ENCODE measurements at regions not wholly inside any gene's neighbourhood (a gene's known extent, or its start where the extent isn't known, plus 50 kb on each side); places are given as distances from the start of the nearest gene placed in this dataset.

DNA sequence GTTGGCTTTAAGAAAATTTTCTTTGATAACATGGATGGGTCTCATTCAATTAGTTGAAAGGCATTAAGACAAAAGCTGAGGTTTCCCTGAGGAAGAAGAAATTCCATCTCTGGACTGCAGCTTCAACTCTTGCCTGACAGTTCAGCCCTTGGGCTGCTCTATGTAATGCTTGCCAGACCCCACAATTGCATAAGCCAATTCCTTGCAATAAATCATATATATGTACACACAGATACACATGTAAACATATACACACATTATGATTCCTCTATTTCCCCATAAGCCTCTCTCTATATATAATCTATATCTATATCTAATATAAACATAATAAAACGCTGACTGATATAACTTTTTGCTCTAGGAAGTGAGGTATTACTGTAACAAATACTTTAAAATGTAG lies 301.5 kb upstream of the PRMT6 start (continued):
- TF ChIP-seq, protein P1, sequence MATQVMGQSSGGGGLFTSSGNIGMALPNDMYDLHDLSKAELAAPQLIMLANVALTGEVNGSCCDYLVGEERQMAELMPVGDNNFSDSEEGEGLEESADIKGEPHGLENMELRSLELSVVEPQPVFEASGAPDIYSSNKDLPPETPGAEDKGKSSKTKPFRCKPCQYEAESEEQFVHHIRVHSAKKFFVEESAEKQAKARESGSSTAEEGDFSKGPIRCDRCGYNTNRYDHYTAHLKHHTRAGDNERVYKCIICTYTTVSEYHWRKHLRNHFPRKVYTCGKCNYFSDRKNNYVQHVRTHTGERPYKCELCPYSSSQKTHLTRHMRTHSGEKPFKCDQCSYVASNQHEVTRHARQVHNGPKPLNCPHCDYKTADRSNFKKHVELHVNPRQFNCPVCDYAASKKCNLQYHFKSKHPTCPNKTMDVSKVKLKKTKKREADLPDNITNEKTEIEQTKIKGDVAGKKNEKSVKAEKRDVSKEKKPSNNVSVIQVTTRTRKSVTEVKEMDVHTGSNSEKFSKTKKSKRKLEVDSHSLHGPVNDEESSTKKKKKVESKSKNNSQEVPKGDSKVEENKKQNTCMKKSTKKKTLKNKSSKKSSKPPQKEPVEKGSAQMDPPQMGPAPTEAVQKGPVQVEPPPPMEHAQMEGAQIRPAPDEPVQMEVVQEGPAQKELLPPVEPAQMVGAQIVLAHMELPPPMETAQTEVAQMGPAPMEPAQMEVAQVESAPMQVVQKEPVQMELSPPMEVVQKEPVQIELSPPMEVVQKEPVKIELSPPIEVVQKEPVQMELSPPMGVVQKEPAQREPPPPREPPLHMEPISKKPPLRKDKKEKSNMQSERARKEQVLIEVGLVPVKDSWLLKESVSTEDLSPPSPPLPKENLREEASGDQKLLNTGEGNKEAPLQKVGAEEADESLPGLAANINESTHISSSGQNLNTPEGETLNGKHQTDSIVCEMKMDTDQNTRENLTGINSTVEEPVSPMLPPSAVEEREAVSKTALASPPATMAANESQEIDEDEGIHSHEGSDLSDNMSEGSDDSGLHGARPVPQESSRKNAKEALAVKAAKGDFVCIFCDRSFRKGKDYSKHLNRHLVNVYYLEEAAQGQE (IDR thresholded peaks at IDR 0.05; ENCODE audit: low read depth, low read length), result no peak
- TF ChIP-seq RCOR1 (conservative IDR thresholded peaks at IDR 0.05; ENCODE audit: low read depth, low read length) (no peak), YY1 (IDR thresholded peaks at IDR 0.05; ENCODE audit: low read depth, low read length) (no peak), SMAD1 (IDR thresholded peaks at IDR 0.05; ENCODE audit: low read depth, partially characterized antibody) (no peak), RAD21 (IDR thresholded peaks at IDR 0.05; ENCODE audit: insufficient read depth, low read depth, low read length) (no peak), NBN (IDR thresholded peaks at IDR 0.05) (no peak), SMC3 (IDR thresholded peaks at IDR 0.05; ENCODE audit: borderline replicate concordance, low read length) (no peak)
- TF ChIP-seq, protein P2, sequence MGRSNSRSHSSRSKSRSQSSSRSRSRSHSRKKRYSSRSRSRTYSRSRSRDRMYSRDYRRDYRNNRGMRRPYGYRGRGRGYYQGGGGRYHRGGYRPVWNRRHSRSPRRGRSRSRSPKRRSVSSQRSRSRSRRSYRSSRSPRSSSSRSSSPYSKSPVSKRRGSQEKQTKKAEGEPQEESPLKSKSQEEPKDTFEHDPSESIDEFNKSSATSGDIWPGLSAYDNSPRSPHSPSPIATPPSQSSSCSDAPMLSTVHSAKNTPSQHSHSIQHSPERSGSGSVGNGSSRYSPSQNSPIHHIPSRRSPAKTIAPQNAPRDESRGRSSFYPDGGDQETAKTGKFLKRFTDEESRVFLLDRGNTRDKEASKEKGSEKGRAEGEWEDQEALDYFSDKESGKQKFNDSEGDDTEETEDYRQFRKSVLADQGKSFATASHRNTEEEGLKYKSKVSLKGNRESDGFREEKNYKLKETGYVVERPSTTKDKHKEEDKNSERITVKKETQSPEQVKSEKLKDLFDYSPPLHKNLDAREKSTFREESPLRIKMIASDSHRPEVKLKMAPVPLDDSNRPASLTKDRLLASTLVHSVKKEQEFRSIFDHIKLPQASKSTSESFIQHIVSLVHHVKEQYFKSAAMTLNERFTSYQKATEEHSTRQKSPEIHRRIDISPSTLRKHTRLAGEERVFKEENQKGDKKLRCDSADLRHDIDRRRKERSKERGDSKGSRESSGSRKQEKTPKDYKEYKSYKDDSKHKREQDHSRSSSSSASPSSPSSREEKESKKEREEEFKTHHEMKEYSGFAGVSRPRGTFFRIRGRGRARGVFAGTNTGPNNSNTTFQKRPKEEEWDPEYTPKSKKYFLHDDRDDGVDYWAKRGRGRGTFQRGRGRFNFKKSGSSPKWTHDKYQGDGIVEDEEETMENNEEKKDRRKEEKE (IDR thresholded peaks at IDR 0.05), result no peak

Data from GM12878 (cell line).